HT1080 (cell line): ENCODE measurements at regions not wholly inside any gene's neighbourhood (a gene's known extent, or its start where the extent isn't known, plus 50 kb on each side); places are given as distances from the start of the nearest gene placed in this dataset.
A peak's percentile ranks its signal among the peaks of the same experiment; 100 is the strongest.
"Not testable (repeated sequence)": the region's sequence is repeated elsewhere in the genome, so short reads cannot be mapped to it uniquely, and the experiment has no call there.

ENCODE experiments used
- DNase-seq: peaks from one replicate; pipeline ENCODE4 v3.0.0-alpha.2; 2015; ENCODE audit warnings: low read depth

- no peak for DNase-seq
Measured at GRCh38 chr9:101878734-101879133, 140.3 kb upstream of the GRIN3A start.

GRCh38 chr9:101877439-101877838 lies 139.0 kb upstream of the GRIN3A start:
- DNase-seq: no peak

DNA sequence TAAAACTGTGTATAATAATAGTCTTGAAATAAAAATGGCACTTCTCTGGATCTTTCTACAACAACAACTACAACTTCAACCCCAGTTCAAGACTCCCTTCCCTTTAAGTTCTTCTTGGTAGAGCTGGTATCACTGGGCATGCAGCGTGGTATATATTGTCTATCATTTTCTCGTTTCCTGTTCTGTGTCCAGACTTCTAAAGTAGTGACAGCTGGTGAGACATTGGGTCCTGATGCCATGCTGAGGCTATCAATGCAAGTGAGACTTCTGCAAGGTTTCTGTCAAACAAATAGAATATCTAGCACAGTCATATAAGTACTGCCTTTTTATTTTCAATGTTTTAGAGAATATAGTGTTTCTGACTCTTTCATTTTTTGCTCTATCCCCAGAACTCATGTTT lies 123.0 kb upstream of the GRIN3A start:
- DNase-seq: no peak

DNA sequence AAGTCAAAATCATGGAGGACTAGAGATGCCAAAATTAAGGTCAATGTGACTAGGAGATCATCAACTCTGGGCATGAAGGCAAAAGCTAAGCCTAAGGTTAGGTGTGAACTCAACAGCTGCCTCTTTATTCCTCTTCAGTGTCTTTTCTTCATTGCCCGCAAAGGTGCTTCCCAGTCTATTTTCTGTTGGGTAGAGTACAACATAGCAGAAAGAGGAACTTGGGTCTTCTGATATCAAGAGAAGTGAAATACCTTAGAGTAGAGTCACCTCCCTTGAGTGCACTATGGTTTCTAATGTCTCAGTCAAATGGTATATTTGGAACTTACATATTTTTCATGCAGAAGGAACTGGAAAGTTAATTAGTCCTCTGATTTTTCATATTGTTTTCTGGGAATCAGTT lies 122.5 kb upstream of the GRIN3A start:
- no peak for DNase-seq

GRCh38 chr9:101859620-101860019 lies 121.2 kb upstream of the GRIN3A start:
- DNase-seq: no peak

GRCh38 chr9:101858026-101858425 lies 119.6 kb upstream of the GRIN3A start:
- no peak for DNase-seq

GRCh38 chr9:101849102-101849707 lies 110.8 kb upstream of the GRIN3A start:
- peak; percentile 62 for DNase-seq

- peak; percentile 50 for DNase-seq
Measured at GRCh38 chr9:101848485-101848919, 110.1 kb upstream of the GRIN3A start.

DNA sequence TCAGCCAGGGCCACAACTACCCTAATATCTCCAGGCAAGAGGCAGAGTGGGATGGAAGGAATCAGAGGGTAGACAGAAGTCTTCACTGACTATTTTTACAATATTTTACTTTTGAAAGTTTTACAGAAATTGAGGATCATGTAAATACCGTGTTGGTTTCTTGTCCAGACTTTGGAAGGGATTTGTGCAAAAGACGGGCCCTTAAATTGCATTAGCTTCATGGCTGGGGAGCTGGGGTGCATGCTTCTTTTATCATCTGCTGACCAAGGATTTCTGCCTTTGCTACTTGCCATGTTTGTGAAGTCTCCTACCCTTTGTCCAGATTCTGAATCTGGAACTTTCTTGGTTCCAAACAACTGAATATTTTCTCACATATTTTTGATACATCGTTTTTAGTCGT lies 107.7 kb upstream of the GRIN3A start:
- no peak for DNase-seq

GRCh38 chr9:101840694-101841188 lies 102.3 kb upstream of the GRIN3A start:
- DNase-seq: no peak

DNA sequence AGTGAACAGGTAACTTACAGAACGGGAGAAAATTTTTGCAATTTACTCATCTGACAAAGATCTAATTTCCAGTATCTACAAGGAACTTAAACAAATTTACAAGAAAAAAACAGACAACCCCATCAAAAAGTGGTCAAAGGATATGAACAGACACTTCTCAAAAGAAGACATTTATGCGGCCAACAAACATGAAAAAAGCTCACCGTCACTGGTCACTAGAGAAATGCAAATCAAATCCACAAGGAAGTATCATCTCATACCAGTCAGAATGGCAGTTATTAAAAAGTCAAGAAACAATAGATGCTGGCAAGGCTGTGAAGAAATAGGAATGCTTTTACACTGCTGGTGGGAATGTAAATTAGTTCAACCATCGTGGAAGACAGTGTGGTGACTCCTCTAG lies 100.5 kb upstream of the GRIN3A start:
- not testable (repeated sequence) for DNase-seq

- DNase-seq: no peak
Measured at GRCh38 chr9:101836021-101836420, 97.6 kb upstream of the GRIN3A start.

DNA sequence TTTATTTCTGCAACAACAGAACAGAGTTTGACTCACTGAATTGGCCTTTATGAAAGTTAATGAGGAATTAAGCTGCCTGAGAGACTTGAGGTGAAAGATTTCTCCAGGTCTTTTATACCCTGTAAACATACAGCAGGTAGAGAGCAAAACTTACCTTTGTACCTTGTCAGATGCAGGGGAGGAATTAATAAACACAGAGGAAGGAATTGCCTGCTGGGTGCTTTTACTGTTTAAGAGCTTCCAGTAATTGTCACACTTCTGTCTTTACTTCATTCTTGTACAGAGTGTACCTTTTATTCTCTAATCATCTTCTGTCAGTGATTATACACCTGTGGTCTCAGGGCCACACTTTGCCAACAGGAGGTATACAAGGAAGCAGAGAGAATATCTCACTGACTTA lies 94.0 kb upstream of the GRIN3A start:
- DNase-seq: no peak

GRCh38 chr9:101821450-101821849 lies 83.0 kb upstream of the GRIN3A start:
- DNase-seq: not testable (repeated sequence)

- not testable (repeated sequence) for DNase-seq
Measured at GRCh38 chr9:101820983-101821382, 82.5 kb upstream of the GRIN3A start.

DNA sequence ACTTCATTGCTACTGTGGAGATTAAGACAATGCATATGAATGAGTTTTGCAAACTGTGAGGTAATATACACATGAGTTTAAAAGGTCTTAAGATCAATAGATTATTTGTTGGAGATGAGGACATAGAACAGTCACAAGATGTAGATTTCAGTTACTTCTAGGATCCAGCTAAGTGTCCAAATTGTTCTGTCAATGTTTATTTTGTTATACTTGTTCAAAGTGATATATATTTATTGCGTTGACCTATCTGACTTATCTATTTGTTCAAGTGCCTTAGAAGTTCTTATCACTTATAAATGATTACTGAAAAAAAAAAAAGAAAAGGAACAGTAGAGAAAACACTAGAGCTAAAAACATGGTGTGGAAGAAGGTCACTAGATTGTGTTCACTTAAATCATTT lies 75.6 kb upstream of the GRIN3A start:
- no peak for DNase-seq

DNA sequence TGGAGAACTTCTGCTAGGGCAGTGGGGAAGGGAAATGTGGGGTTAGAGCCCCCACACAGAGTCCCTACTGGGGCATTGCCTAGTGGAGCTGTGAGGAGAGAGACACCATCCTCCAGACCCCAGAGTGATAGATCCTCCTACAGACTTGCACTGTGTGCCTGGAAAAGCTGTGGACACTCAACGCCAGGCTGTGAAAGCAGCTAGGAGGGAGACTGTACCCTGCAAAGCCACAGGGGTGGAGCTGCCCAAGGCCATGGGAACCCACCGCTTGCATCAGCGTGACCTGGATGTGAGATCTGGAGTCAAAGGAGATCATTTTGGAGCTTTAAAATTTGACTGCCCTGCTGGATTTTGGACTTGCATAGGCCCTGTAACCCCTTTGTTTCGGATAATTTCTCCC lies 69.4 kb upstream of the GRIN3A start:
- not testable (repeated sequence) for DNase-seq

DNA sequence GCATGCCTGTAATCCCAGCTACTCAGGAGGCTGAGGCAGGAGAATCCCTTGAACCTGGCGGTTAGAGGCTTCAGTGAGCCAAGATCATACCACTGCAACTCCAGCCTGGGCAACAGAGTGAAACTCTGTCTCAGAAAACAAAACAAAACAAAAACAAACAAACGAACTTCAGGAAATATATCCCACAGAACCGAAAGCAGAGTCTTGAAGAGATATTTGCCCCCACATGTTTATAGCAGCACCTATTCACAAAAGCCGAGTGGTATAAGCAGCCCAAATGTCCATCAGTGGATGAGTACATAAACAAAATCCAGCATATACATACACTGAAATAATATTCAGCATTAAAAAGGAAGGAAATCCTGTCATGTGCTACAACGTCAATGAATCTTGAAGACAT lies 57.6 kb upstream of the GRIN3A start:
- no peak for DNase-seq

DNA sequence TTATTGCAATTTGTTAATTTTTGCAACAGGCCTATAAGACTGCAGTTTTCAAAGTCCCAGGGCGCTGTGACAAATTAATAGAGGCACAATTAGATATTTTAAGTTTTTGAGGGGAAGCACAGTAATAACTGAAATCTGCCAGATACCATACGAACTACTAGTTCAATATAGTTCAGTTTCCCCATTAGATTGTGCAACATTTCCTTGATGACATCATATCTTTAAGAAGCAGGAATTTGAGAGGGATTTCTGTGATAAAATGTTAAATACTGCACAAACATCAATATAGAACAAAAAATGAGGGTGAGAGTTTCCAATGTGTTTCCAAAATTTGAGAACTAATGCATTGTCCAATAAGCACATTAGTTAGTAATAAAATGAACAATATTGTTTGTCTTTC lies 56.7 kb upstream of the GRIN3A start:
- DNase-seq: no peak

DNA sequence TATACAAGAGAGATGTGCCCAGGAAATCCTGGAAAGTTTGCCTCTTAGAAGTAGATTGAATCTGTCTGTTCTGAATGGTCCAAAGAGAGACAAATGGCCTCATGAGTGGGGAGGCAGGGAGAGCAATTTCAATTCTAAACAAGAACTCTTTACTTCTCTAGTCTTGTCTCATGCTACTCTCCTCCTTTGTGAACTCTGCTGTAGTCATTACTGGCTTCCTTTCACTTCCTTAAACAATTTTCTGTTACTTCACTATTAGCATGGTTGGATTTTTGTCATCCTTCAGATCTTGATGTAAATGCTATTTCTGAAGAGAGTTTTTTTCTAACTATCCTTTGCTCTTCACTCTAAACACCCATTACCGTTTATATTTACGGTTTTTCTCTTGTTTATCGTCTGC lies 54.0 kb upstream of the GRIN3A start:
- DNase-seq: no peak

DNA sequence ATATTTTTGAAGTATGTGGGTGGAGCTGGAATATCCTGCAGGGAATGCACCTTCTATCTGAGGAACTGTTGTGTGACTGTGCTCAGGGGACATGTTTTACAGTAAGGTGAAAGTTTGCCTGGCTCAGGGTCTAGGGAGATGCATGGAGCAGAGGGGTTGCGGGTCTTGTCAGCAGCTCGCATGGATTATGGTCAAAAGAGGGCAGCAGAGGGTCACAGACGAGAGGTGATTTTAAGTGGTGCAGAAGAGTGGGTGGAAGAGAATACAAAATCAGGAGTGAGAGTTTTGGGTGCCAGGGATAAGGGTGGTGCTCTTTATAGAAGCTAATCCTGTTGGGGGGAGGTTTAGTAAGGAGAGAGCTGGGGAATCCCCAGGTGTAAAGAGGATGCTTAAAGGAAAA lies 53.5 kb upstream of the GRIN3A start:
- DNase-seq: peak; percentile 57

DNA sequence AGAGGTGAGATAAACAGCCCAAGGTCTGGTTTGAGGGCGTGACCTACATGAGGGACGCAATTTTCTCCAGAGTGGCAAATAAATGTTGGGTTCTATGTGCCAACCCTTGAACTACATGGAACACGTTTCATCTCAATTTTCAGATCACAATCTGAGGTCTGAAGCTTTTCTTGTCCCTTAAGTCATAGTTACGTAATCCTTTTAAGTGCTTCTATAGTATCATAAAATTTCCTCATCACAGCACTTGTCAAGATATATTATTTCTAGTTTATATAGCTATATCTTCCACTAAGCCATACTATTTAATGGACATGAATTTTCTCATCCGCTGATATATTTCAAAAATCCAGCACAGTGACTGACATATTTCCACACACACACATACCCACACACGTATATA lies 53.1 kb upstream of the GRIN3A start:
- DNase-seq: no peak
